ENCODE measurements at regions not wholly inside any gene's neighbourhood (a gene's known extent, or its start where the extent isn't known, plus 50 kb on each side); places are given as distances from the start of the nearest gene placed in this dataset.
"Not testable (repeated sequence)": the region's sequence is repeated elsewhere in the genome, so short reads cannot be mapped to it uniquely, and the experiment has no call there.

DNA sequence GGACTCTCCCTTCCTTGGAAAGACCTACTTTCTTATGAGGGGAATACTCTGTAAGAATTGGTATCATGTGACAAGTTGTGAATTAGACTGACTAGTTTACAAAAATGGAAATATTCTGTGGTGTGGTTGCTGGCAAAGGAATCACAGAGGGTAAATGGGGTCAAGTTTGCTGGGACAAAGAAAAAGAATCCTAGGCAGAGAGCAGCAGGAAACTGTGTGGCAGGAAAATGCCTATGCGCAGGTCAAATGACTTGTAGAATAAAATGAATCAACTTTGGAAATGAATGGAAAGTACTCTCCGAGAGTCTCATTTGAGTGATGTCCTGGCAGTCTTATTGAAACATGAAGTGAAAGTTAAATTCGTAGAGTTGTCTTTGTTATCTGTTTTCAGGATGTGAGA, 1250.7 kb downstream of the UQCRFS1 start:
- H3K4me3 ChIP-seq, result no peak overlapping the region
- intact Hi-C loops (cut with DNase I), result loop anchor here in 1 of 2 donors (2.0 kb wide), 1 partner anchor 357 kb away; no protein-coding TSS in a partner anchor
- H3K4me1 ChIP-seq, result no peaks in the 10 kb centered on the region
- H3K27me3 ChIP-seq (ENCODE audit: insufficient read depth in 3 of 3, low read length in 2 of 3), result no peaks in the 10 kb centered on the region
- H3K36me3 ChIP-seq (ENCODE audit: insufficient read depth in 1 of 2, low read depth in 1 of 2), result no peaks in the 10 kb centered on the region
- H3K9me3 ChIP-seq, result no peaks in the 10 kb centered on the region
- TF ChIP-seq, protein P1, sequence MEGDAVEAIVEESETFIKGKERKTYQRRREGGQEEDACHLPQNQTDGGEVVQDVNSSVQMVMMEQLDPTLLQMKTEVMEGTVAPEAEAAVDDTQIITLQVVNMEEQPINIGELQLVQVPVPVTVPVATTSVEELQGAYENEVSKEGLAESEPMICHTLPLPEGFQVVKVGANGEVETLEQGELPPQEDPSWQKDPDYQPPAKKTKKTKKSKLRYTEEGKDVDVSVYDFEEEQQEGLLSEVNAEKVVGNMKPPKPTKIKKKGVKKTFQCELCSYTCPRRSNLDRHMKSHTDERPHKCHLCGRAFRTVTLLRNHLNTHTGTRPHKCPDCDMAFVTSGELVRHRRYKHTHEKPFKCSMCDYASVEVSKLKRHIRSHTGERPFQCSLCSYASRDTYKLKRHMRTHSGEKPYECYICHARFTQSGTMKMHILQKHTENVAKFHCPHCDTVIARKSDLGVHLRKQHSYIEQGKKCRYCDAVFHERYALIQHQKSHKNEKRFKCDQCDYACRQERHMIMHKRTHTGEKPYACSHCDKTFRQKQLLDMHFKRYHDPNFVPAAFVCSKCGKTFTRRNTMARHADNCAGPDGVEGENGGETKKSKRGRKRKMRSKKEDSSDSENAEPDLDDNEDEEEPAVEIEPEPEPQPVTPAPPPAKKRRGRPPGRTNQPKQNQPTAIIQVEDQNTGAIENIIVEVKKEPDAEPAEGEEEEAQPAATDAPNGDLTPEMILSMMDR (IDR thresholded peaks at IDR 0.05), result no peak
- no peak overlapping the region for H3K27ac ChIP-seq
- no peak for DNase-seq
- no peak for ATAC-seq
- 34 to 54% (median 40%) methylated on average over 3 of the region's 3 CpGs for WGBS, 3 donors

DNA sequence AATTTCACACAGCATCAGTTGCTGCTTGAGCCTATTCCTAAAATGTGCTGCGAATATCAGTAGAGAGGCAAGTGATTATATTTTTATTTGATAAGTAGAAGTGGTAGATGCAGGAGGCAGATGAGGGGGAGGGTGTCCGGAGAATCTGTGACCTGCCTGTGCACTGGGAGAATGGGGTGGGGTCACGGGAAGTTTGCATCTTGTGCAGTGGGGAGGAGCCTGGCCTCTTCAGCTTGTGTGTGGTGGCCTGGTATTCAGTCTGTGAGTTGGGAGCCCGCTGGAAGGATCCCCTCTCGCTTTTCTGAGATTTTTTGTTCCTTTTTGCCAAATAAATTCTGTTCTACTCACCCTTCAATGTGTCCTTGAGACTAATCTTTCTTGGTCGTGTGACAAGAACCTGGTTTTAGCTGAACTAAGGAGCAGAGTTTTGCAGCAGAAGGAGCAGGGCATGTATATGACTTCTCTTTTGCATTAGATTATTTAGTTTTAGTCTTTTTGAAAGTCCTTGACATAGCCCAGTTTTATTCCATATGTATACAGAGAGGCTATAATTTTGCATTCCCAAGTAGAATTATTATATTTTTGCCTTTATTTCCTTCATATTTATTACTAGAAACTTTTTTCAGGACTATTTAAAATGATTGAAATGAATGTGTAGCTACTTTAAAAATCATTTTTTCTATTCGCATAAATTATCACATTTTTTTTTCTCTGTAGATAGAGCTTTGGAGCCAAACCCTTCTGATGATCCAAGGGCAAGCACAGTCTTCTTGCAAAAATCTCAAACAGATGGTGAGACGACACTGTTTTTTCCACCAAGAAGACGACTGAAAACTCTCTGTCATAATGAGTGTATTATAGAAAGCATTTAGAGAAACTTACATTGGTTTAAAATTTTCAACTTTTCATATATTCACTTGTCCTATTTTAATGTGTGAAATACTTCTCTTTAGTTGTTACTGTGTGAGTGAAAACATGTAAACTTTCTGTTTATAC, 1257.2 kb downstream of the UQCRFS1 start:
- ATAC-seq, result no peak
- 47 to 52% (median 49%) methylated on average over 9 of the region's 9 CpGs for WGBS, 3 donors

DNA sequence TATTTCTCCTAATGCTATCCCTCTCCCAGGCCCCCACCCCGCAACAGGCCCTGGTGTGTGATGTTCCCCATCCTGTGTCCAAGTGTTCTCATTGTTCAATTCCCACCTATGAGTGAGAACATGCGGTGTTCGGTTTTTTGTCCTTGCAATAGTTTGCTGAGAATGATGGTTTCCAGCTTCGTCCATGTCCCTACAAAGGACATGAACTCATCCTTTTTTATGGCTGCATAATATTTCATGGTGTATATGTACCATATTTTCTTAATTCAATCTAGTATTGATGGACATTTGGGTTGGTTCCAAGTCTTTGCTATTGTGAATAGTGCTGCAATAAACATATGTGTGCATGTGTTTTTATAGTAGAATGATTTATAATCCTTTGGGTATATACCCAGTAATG, 1270.3 kb downstream of the UQCRFS1 start:
- H3K36me3 ChIP-seq (ENCODE audit: insufficient read depth in 1 of 2, low read depth in 1 of 2); H3K4me3 ChIP-seq; ATAC-seq; H3K27ac ChIP-seq; DNase-seq; H3K27me3 ChIP-seq (ENCODE audit: insufficient read depth in 3 of 3, low read length in 2 of 3); intact Hi-C loops (cut with DNase I); H3K4me1 ChIP-seq; H3K9me3 ChIP-seq: not testable (repeated sequence)
- WGBS, 3 donors, result 58 to 74% (median 59%) methylated on average over 2 to 4 of the region's 4 CpGs

More for the DNA sequence above, 1257.2 kb downstream of the UQCRFS1 start:
- Histone ChIP-seq H3K27ac (no peak overlapping the region), H3K4me1 (no peaks in the 10 kb centered on the region), H3K9me3 (no peaks in the 10 kb centered on the region), H3K27me3 (ENCODE audit: insufficient read depth in 3 of 3, low read length in 2 of 3) (no peaks in the 10 kb centered on the region), H3K36me3 (ENCODE audit: insufficient read depth in 1 of 2, low read depth in 1 of 2) (no peaks in the 10 kb centered on the region), H3K4me3 (no peak overlapping the region)
- intact Hi-C loops (cut with DNase I), result no loop called here
- TF ChIP-seq, protein P1 (IDR thresholded peaks at IDR 0.05), result no peak
- no peak for DNase-seq

DNA sequence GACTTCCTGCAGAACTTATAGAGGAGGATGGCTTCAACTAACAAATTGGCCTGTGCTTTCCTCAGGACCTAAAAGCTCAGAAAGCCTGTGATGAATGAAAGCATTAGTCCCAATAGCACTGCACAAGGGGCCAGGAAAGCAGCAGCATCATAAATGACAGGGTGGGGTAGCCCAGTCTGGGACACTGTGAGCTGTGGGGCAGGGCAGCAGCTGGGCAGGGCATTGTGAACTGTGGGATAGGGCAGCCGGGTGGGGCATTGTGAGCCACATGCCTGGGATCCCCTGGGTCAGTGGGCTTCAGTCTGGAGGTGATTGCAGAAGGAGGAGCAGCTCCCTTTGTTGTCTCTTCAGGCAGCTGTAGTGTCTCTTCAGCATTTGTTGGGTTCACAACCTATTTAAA, 1276.8 kb downstream of the UQCRFS1 start:
- WGBS, 3 donors, result 33 to 55% (median 55%) methylated on average over 1 of the region's 1 CpG

DNA sequence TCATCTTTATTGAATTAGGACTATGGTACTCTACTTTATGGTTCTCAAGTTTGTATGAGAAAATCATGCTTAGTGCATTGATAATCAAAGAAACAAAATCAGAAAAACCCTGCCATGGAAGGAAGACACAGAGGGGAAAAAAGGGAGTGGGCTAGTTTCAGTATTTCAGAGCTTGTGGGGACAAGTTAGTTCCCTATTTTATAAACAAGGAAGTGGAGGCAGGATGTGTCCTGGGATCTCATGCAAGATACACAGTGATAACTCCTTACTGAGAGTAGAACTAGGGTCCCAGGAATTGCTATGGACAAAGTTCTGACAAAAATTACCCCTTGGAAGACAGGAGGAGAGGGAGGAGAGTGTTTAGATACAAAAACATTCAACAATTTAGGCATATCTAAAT, 1277.3 kb downstream of the UQCRFS1 start:
- Histone ChIP-seq H3K27me3 (ENCODE audit: insufficient read depth in 3 of 3, low read length in 2 of 3) (no peaks in the 10 kb centered on the region), H3K9me3 (no peaks in the 10 kb centered on the region), H3K27ac (no peak overlapping the region), H3K36me3 (ENCODE audit: insufficient read depth in 1 of 2, low read depth in 1 of 2) (no peaks in the 10 kb centered on the region), H3K4me1 (no peaks in the 10 kb centered on the region), H3K4me3 (no peak overlapping the region)
- intact Hi-C loops (cut with DNase I), result no loop called here
- TF ChIP-seq, protein P1 (IDR thresholded peaks at IDR 0.05), result no peak
- ATAC-seq, result no peak
- DNase-seq, result no peak

More for the DNA sequence above, 1276.8 kb downstream of the UQCRFS1 start:
- H3K4me1 ChIP-seq, result no peaks in the 10 kb centered on the region
- DNase-seq, result no peak
- H3K27me3 ChIP-seq (ENCODE audit: insufficient read depth in 3 of 3, low read length in 2 of 3), result no peaks in the 10 kb centered on the region
- H3K27ac ChIP-seq, result no peak overlapping the region
- no peak for ATAC-seq
- H3K36me3 ChIP-seq (ENCODE audit: insufficient read depth in 1 of 2, low read depth in 1 of 2), result no peaks in the 10 kb centered on the region
- intact Hi-C loops (cut with DNase I), result no loop called here
- H3K9me3 ChIP-seq, result no peaks in the 10 kb centered on the region
- H3K4me3 ChIP-seq, result no peak overlapping the region
- TF ChIP-seq, protein P1 (IDR thresholded peaks at IDR 0.05), result no peak

All from psoas muscle (tissue), 7 donors.